ENCODE measurements at regions not wholly inside any gene's neighbourhood (a gene's known extent, or its start where the extent isn't known, plus 50 kb on each side); places are given as distances from the start of the nearest gene placed in this dataset.

DNA sequence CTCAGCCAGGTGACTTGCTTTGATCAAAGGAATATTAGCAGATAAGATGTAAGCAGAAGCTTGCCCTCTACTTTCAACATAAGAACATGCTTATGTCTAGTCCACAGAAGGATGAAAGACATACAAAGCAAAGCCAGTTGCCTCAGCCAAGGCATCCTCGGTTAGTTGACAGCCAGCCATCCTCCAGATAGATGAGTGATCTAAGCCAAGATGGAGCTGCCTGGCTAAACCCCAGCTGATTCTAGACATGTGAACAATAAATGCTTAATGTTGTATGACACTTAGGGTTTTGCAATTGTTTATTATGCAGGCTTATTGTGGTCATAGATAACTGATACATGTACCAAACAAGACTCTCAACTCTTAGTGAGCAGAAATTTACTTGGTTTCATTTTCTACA is 157.6 kb upstream of the TMTC2 start:
- H3K4me1 Mint-ChIP-seq, result peaks cover 0 to 1% (median 0%) of the 10 kb centered on the region in 4 donors
- no peaks in the 10 kb centered on the region for H3K36me3 ChIP-seq (ENCODE audit: insufficient read depth, low read length)
- ChIA-PET POLR2A (ENCODE audit: partially characterized antibody) (no interaction called here), CTCF (ENCODE audit: partially characterized antibody) (no interaction called here)
- no peaks in the 10 kb centered on the region for H3K4me1 ChIP-seq (ENCODE audit: insufficient read depth, low read length)
- no peak overlapping the region for H3K27ac Mint-ChIP-seq
- H3K36me3 Mint-ChIP-seq, result no peaks in the 10 kb centered on the region
- no peak overlapping the region for H3K4me3 ChIP-seq (ENCODE audit: low read length in 2 of 2)
- peaks cover 0 to 7% (median 0%) of the 10 kb centered on the region in 8 donors for H3K9me3 Mint-ChIP-seq
- intact Hi-C loops (cut with micrococcal nuclease), result no loop called here
- H3K27me3 ChIP-seq (ENCODE audit: insufficient read depth, low read length), result no peaks in the 10 kb centered on the region
- no peak overlapping the region for H3K27ac ChIP-seq (ENCODE audit: low read depth, low read length)
- DNase-seq, result no peak
- no peaks in the 10 kb centered on the region for H3K9me3 ChIP-seq (ENCODE audit: control insufficient read depth in 1 of 2, low read length in 2 of 2)
- peaks cover 2% of the 10 kb centered on the region in 2 donors for H3K27me3 Mint-ChIP-seq
- no peak overlapping the region for H3K4me3 Mint-ChIP-seq

DNA sequence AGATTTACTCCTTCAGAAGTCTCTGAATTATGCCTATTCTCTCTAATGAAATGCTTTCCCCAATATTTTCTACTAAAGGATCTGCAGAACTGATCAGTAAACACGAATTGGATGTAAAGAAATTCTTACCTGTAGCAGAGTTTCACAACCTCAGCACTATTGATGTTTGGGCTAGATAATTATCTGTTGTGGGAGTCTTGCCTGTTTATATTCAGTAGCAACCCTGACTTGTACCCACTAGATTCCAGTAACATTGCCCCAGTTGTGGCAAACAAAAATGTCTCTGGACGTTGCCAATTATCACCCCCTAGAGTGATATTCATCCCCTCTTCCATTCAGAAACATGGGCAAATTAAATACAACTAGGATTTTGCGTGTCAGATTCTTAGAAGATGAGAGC is 156.8 kb upstream of the TMTC2 start:
- POLR2A ChIA-PET (ENCODE audit: partially characterized antibody), result no interaction called here
- Histone ChIP-seq H3K9me3 (ENCODE audit: control insufficient read depth in 1 of 2, low read length in 2 of 2) (no peaks in the 10 kb centered on the region), H3K36me3 (ENCODE audit: insufficient read depth, low read length) (no peaks in the 10 kb centered on the region), H3K4me3 (ENCODE audit: low read length in 2 of 2) (no peak overlapping the region), H3K27ac (ENCODE audit: low read depth, low read length) (no peak overlapping the region), H3K27me3 (ENCODE audit: insufficient read depth, low read length) (no peaks in the 10 kb centered on the region), H3K4me1 (ENCODE audit: insufficient read depth, low read length) (no peaks in the 10 kb centered on the region)
- Mint-ChIP-seq H3K4me3 (no peak overlapping the region), H3K9me3 (peaks cover 0 to 7% (median 0%) of the 10 kb centered on the region in 8 donors), H3K27ac (no peak overlapping the region), H3K4me1 (peaks cover 0 to 1% (median 0%) of the 10 kb centered on the region in 4 donors), H3K27me3 (peaks cover 0 to 2% of the 10 kb centered on the region in 2 donors), H3K36me3 (no peaks in the 10 kb centered on the region)
- no peak for DNase-seq
- intact Hi-C loops (cut with micrococcal nuclease), result no loop called here
- CTCF ChIA-PET (ENCODE audit: partially characterized antibody), result no interaction called here

DNA sequence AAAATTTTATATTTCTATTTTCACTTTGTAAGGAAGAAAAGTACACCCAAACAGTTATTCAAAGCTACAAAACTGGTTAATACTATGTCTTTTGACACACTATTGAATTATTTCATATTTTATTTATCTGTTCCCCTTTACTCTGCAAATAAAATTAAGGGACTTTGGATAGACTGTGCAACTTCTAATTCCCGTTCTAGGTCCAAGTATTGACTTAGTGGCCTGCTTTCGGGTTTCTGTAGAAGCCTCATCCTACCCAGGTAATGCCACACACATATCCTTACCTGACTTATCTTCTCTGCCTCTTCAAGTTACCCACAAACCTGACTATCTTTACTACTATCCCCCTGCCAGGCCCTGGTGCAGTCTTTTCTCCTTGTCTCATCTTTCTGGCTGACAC is 156.3 kb upstream of the TMTC2 start:
- Histone ChIP-seq H3K27me3 (ENCODE audit: insufficient read depth, low read length) (no peaks in the 10 kb centered on the region), H3K36me3 (ENCODE audit: insufficient read depth, low read length) (no peaks in the 10 kb centered on the region), H3K4me3 (ENCODE audit: low read length in 2 of 2) (no peak overlapping the region), H3K4me1 (ENCODE audit: insufficient read depth, low read length) (no peaks in the 10 kb centered on the region), H3K27ac (ENCODE audit: low read depth, low read length) (no peak overlapping the region), H3K9me3 (ENCODE audit: control insufficient read depth in 1 of 2, low read length in 2 of 2) (no peaks in the 10 kb centered on the region)
- intact Hi-C loops (cut with micrococcal nuclease), result no loop called here
- no peak for DNase-seq
- POLR2A ChIA-PET (ENCODE audit: partially characterized antibody), result no interaction called here
- CTCF ChIA-PET (ENCODE audit: partially characterized antibody), result no interaction called here
- Mint-ChIP-seq H3K9me3 (peaks cover 0 to 7% (median 0%) of the 10 kb centered on the region in 8 donors), H3K27ac (no peak overlapping the region), H3K27me3 (peaks cover 0 to 2% of the 10 kb centered on the region in 2 donors), H3K36me3 (no peaks in the 10 kb centered on the region), H3K4me1 (peaks cover 0 to 1% (median 0%) of the 10 kb centered on the region in 4 donors), H3K4me3 (no peak overlapping the region)

DNA sequence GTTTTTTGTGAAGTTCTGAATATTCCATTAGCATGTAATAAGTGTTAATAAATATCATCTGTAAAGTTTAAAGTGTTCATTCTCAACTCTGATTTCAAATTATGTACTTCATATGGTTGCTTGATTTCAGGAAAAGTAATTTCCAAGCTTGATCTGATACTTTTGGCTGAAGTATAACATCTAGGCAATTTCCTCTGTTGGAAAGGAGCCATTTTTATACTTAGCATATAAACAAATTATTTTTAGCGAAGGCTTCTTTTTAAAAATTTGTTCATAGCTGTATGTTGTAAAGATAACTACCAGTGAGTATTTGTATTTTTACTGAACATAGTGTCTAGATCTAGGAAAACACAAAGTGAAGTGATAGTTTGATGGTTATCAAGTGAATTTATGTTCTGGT is 153.4 kb upstream of the TMTC2 start:
- H3K36me3 Mint-ChIP-seq, result no peaks in the 10 kb centered on the region
- H3K9me3 Mint-ChIP-seq, result peaks cover 0 to 7% (median 0%) of the 10 kb centered on the region in 8 donors
- no peak overlapping the region for H3K4me3 Mint-ChIP-seq
- Histone ChIP-seq H3K36me3 (ENCODE audit: insufficient read depth, low read length) (no peaks in the 10 kb centered on the region), H3K9me3 (ENCODE audit: control insufficient read depth in 1 of 2, low read length in 2 of 2) (no peaks in the 10 kb centered on the region), H3K27me3 (ENCODE audit: insufficient read depth, low read length) (no peaks in the 10 kb centered on the region), H3K4me1 (ENCODE audit: insufficient read depth, low read length) (no peaks in the 10 kb centered on the region), H3K27ac (ENCODE audit: low read depth, low read length) (no peak overlapping the region), H3K4me3 (ENCODE audit: low read length in 2 of 2) (no peak overlapping the region)
- intact Hi-C loops (cut with micrococcal nuclease), result no loop called here
- H3K27me3 Mint-ChIP-seq, result no peaks in the 10 kb centered on the region
- POLR2A ChIA-PET (ENCODE audit: partially characterized antibody), result no interaction called here
- peaks cover 0 to 1% (median 0%) of the 10 kb centered on the region in 4 donors for H3K4me1 Mint-ChIP-seq
- H3K27ac Mint-ChIP-seq, result no peak overlapping the region
- CTCF ChIA-PET (ENCODE audit: partially characterized antibody), result no interaction called here
- no peak for DNase-seq

DNA sequence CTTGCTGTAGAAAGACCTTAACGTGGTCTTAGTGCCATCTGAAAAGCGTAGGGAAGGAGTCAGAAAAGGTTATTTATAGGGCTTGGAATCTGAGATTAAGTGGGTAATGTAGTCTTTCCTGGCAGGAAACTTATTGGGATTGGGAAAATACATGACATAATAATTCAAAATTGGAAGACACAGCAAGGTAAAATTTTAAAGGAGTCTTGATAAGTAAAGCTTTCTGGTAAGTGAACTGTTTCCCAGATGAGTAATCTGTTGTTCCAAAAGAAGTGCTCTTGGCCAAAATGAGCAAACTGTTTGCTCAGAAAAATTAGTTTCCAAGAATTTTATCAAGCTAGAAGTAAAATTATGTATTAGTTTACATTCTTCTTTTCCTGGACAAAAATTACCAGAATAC is 149.3 kb upstream of the TMTC2 start:
- Histone ChIP-seq H3K4me1 (ENCODE audit: insufficient read depth, low read length) (no peaks in the 10 kb centered on the region), H3K27ac (ENCODE audit: low read depth, low read length) (no peak overlapping the region), H3K36me3 (ENCODE audit: insufficient read depth, low read length) (no peaks in the 10 kb centered on the region), H3K9me3 (ENCODE audit: control insufficient read depth in 1 of 2, low read length in 2 of 2) (no peaks in the 10 kb centered on the region), H3K4me3 (ENCODE audit: low read length in 2 of 2) (no peak overlapping the region), H3K27me3 (ENCODE audit: insufficient read depth, low read length) (no peaks in the 10 kb centered on the region)
- no peak for DNase-seq
- Mint-ChIP-seq H3K4me1 (no peaks in the 10 kb centered on the region), H3K9me3 (peaks cover 0 to 18% (median 3%) of the 10 kb centered on the region in 8 donors), H3K36me3 (no peaks in the 10 kb centered on the region), H3K4me3 (no peak overlapping the region), H3K27me3 (no peaks in the 10 kb centered on the region), H3K27ac (peak overlapping the region in 1 of 7 donors; percentile 14)
- ChIA-PET POLR2A (ENCODE audit: partially characterized antibody) (no interaction called here), CTCF (ENCODE audit: partially characterized antibody) (no interaction called here)
- intact Hi-C loops (cut with micrococcal nuclease), result no loop called here

DNA sequence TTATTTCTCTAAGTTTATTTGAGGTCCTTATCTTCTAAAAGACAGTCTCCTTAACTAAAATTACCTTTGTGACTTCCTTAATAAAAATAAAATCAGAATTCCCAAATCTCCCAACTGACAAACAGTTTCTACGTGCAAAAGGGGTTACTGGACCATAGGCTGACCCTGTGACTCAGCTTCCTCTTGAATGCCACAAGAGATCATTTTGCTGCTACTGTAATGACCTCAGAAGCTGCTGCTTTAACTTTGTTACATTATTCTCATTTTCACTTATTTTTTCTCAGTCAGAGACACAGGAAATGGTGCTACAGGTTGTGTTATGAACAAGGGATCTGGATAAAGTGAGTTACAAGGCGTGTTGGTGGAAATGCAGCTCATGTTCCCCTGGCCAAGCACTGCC is 132.2 kb upstream of the TMTC2 start:
- H3K4me1 ChIP-seq (ENCODE audit: insufficient read depth, low read length), result no peaks in the 10 kb centered on the region
- no peak for DNase-seq
- no peaks in the 10 kb centered on the region for H3K9me3 ChIP-seq (ENCODE audit: control insufficient read depth in 1 of 2, low read length in 2 of 2)
- intact Hi-C loops (cut with micrococcal nuclease), result no loop called here
- no peak overlapping the region for H3K27ac ChIP-seq (ENCODE audit: low read depth, low read length)
- CTCF ChIA-PET (ENCODE audit: partially characterized antibody), result no interaction called here
- H3K27me3 ChIP-seq (ENCODE audit: insufficient read depth, low read length), result no peaks in the 10 kb centered on the region
- peaks cover 2 to 19% (median 11%) of the 10 kb centered on the region in 8 donors for H3K9me3 Mint-ChIP-seq
- no peak overlapping the region for H3K27ac Mint-ChIP-seq
- no peak overlapping the region for H3K4me3 Mint-ChIP-seq
- H3K36me3 ChIP-seq (ENCODE audit: insufficient read depth, low read length), result no peaks in the 10 kb centered on the region
- no peak overlapping the region for H3K4me3 ChIP-seq (ENCODE audit: low read length in 2 of 2)
- no peaks in the 10 kb centered on the region for H3K4me1 Mint-ChIP-seq
- no peaks in the 10 kb centered on the region for H3K36me3 Mint-ChIP-seq
- no peaks in the 10 kb centered on the region for H3K27me3 Mint-ChIP-seq
- POLR2A ChIA-PET (ENCODE audit: partially characterized antibody), result no interaction called here

DNA sequence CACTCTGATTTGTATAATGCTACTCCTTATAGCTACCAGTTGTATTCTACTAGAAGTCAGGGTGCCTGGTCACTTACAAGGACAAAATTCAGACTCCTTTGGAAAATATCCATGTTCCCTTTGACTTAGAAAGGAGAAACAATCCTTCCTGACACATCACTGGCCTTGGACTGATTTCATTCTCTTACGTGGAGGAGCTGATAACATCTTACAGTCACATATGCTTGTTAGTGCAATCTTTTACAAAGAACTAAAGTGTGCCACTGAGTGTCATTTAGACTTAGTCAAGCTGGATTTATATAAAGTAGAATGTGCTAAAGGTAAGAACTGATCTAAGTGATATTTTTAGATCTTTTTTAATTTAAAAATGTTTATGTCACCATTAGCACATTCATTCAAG is 131.0 kb upstream of the TMTC2 start:
- no peaks in the 10 kb centered on the region for H3K36me3 ChIP-seq (ENCODE audit: insufficient read depth, low read length)
- Mint-ChIP-seq H3K4me1 (no peaks in the 10 kb centered on the region), H3K36me3 (no peaks in the 10 kb centered on the region), H3K9me3 (peaks cover 0 to 14% (median 9%) of the 10 kb centered on the region in 8 donors), H3K27me3 (no peaks in the 10 kb centered on the region), H3K27ac (no peak overlapping the region), H3K4me3 (no peak overlapping the region)
- CTCF ChIA-PET (ENCODE audit: partially characterized antibody), result no interaction called here
- no peak for DNase-seq
- no peaks in the 10 kb centered on the region for H3K4me1 ChIP-seq (ENCODE audit: insufficient read depth, low read length)
- no peaks in the 10 kb centered on the region for H3K9me3 ChIP-seq (ENCODE audit: control insufficient read depth in 1 of 2, low read length in 2 of 2)
- intact Hi-C loops (cut with micrococcal nuclease), result no loop called here
- POLR2A ChIA-PET (ENCODE audit: partially characterized antibody), result no interaction called here
- H3K27me3 ChIP-seq (ENCODE audit: insufficient read depth, low read length), result no peaks in the 10 kb centered on the region
- no peak overlapping the region for H3K4me3 ChIP-seq (ENCODE audit: low read length in 2 of 2)
- H3K27ac ChIP-seq (ENCODE audit: low read depth, low read length), result no peak overlapping the region

DNA sequence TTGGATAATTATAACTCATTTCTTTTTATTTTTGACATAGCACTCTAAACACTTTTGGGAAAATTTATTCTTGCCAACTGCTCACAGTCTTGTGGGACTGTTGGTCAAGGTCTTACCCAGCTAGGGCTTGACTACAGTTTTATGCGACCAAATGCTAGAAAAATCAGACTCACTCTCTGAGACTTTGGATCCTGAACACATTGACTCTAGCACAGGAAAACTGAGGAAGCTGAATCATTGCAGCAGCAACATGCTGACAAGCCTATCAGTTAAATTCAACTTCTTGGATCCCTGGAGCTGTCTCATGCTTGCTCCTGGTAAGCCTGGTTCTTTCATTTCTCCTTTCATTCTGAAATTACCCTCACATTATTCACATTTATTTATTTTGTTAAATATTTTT is 120.7 kb upstream of the TMTC2 start:
- Histone ChIP-seq H3K27ac (ENCODE audit: low read depth, low read length) (no peak overlapping the region), H3K4me3 (ENCODE audit: low read length in 2 of 2) (no peak overlapping the region), H3K4me1 (ENCODE audit: insufficient read depth, low read length) (no peaks in the 10 kb centered on the region), H3K27me3 (ENCODE audit: insufficient read depth, low read length) (no peaks in the 10 kb centered on the region), H3K36me3 (ENCODE audit: insufficient read depth, low read length) (no peaks in the 10 kb centered on the region), H3K9me3 (ENCODE audit: control insufficient read depth in 1 of 2, low read length in 2 of 2) (no peaks in the 10 kb centered on the region)
- Mint-ChIP-seq H3K9me3 (peaks cover 0 to 2% (median 0%) of the 10 kb centered on the region in 8 donors), H3K27me3 (no peaks in the 10 kb centered on the region), H3K4me3 (no peak overlapping the region), H3K36me3 (no peaks in the 10 kb centered on the region), H3K4me1 (no peaks in the 10 kb centered on the region), H3K27ac (no peak overlapping the region)
- CTCF ChIA-PET (ENCODE audit: partially characterized antibody), result no interaction called here
- DNase-seq, result no peak
- intact Hi-C loops (cut with micrococcal nuclease), result no loop called here
- POLR2A ChIA-PET (ENCODE audit: partially characterized antibody), result no interaction called here

All from CD4-positive, alpha-beta memory T cell (primary cell).